Karpas-422 (cell line): ENCODE measurements at regions not wholly inside any gene's neighbourhood (a gene's known extent, or its start where the extent isn't known, plus 50 kb on each side); places are given as distances from the start of the nearest gene placed in this dataset.

Experiments used
- DNase-seq: peaks from one replicate; pipeline ENCODE4 v3.0.0-alpha.2; 2015
- H2AFZ ChIP-seq: fragments of 200-600 bp; sonication (generic); 2 replicates; pipeline ENCODE4 v1.6.1; 2014; ENCODE audit warnings: antibody characterized with exemption, low read length, mixed read lengths
- H3K27ac ChIP-seq: fragments of 200-600 bp; sonication (generic); 2 replicates; pipeline ENCODE4 v1.5.1; 2014; ENCODE audit warnings: mild to moderate bottlenecking, low read length, moderate library complexity
- H3K27me3 ChIP-seq: fragments of 200-600 bp; sonication (generic); 2 replicates; pipeline ENCODE4 v1.6.1; 2014; ENCODE audit warnings: low read length, mixed read lengths
- H3K36me3 ChIP-seq: fragments of 200-600 bp; sonication (generic); 2 replicates; pipeline ENCODE4 v1.6.1; 2014; ENCODE audit warnings: low read length, mixed read lengths; ENCODE audit not compliant: insufficient read depth
- H3K4me1 ChIP-seq: fragments of 200-600 bp; sonication (generic); 2 replicates; pipeline ENCODE4 v1.6.1; 2014; ENCODE audit warnings: mild to moderate bottlenecking, low read length, mixed read lengths
- H3K4me2 ChIP-seq: fragments of 200-600 bp; sonication (generic); 2 replicates; pipeline ENCODE4 v1.6.1; 2014; ENCODE audit warnings: low read length, low read depth, mild to moderate bottlenecking; ENCODE audit not compliant: poor library complexity, severe bottlenecking
- H3K4me3 ChIP-seq: fragments of 200-600 bp; sonication (generic); 2 replicates; pipeline ENCODE4 v1.5.1; 2014; ENCODE audit warnings: mild to moderate bottlenecking, antibody characterized with exemption, low read length, mixed read lengths
- H3K79me2 ChIP-seq: fragments of 200-600 bp; sonication (generic); 2 replicates; pipeline ENCODE4 v1.6.1; 2014; ENCODE audit warnings: mild to moderate bottlenecking, low read length, mixed read lengths
- H3K9ac ChIP-seq: fragments of 200-600 bp; sonication (generic); 2 replicates; pipeline ENCODE4 v1.6.0; 2014; ENCODE audit warnings: low read length
- H3K9me2 ChIP-seq: fragments of 200-600 bp; sonication (generic), shearing (Covaris generic); replicated peaks from 2 replicates; pipeline ENCODE4 v1.6.0; 2014; ENCODE audit warnings: mild to moderate bottlenecking, low read length, moderate library complexity; ENCODE audit not compliant: insufficient read depth
- H3K9me3 ChIP-seq: fragments of 300-700, 200-600 bp; sonication (generic); 2 replicates; pipeline ENCODE4 v1.6.1; 2014; ENCODE audit warnings: low read length, mixed read lengths
- H4K20me1 ChIP-seq: fragments of 200-600 bp; sonication (generic); 2 replicates; pipeline ENCODE4 v1.6.1; 2014; ENCODE audit warnings: mild to moderate bottlenecking, antibody characterized with exemption, low read length, low read depth; ENCODE audit not compliant: insufficient read depth

GRCh38 chr2:220123751-220124150, 496.3 kb downstream of the SLC4A3 start:
- Histone ChIP-seq H3K4me2 (no peak overlapping the region), H3K79me2 (no peaks in the 10 kb centered on the region), H3K4me1 (no peaks in the 10 kb centered on the region), H3K9me3 (no peaks in the 10 kb centered on the region), H2AFZ (no peak overlapping the region), H3K27ac (no peak overlapping the region), H3K27me3 (no peaks in the 10 kb centered on the region), H3K36me3 (no peaks in the 10 kb centered on the region), H3K9ac (no peak overlapping the region), H3K9me2 (no peaks in the 10 kb centered on the region), H4K20me1 (no peaks in the 10 kb centered on the region), H3K4me3 (no peak overlapping the region)
- no peak for DNase-seq

GRCh38 chr2:220125551-220125950, 498.1 kb downstream of the SLC4A3 start:
- no peak overlapping the region for H3K4me2 ChIP-seq
- DNase-seq: no peak
- no peaks in the 10 kb centered on the region for H3K9me2 ChIP-seq
- H3K27me3 ChIP-seq: no peaks in the 10 kb centered on the region
- H3K79me2 ChIP-seq: no peaks in the 10 kb centered on the region
- H3K9ac ChIP-seq: no peak overlapping the region
- H3K36me3 ChIP-seq: no peaks in the 10 kb centered on the region
- no peaks in the 10 kb centered on the region for H3K4me1 ChIP-seq
- H2AFZ ChIP-seq: no peak overlapping the region
- no peaks in the 10 kb centered on the region for H4K20me1 ChIP-seq
- no peaks in the 10 kb centered on the region for H3K9me3 ChIP-seq
- no peak overlapping the region for H3K4me3 ChIP-seq
- H3K27ac ChIP-seq: no peak overlapping the region

GRCh38 chr2:220127311-220127710, 499.9 kb downstream of the SLC4A3 start:
- H4K20me1 ChIP-seq: no peaks in the 10 kb centered on the region
- no peaks in the 10 kb centered on the region for H3K36me3 ChIP-seq
- H3K9me3 ChIP-seq: no peaks in the 10 kb centered on the region
- no peaks in the 10 kb centered on the region for H3K4me1 ChIP-seq
- H3K4me2 ChIP-seq: no peak overlapping the region
- no peak overlapping the region for H3K9ac ChIP-seq
- no peaks in the 10 kb centered on the region for H3K9me2 ChIP-seq
- no peaks in the 10 kb centered on the region for H3K79me2 ChIP-seq
- no peak overlapping the region for H3K4me3 ChIP-seq
- H2AFZ ChIP-seq: no peak overlapping the region
- no peak overlapping the region for H3K27ac ChIP-seq
- DNase-seq: no peak
- no peaks in the 10 kb centered on the region for H3K27me3 ChIP-seq

DNA sequence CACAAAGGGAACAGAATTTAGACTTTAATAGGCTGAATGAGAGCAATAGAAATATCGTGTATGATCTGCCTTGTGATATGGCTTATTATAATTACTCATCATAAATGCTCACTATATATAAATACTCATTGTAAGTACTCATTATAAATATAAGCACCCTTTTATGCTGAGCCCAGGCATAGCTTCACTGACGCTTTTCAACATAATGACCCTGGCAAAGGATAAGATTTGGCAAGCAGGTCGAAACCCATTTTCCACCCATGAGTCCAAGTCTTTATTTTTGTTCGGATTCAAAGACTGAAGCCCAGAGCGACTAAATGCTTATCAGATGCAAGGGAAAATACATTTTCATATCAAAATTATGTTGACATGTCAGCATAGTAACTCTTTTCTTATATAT, 500.4 kb downstream of the SLC4A3 start:
- no peaks in the 10 kb centered on the region for H3K9me3 ChIP-seq
- no peak overlapping the region for H2AFZ ChIP-seq
- H3K79me2 ChIP-seq: no peaks in the 10 kb centered on the region
- H3K27ac ChIP-seq: no peak overlapping the region
- H3K9ac ChIP-seq: no peak overlapping the region
- no peak overlapping the region for H3K4me3 ChIP-seq
- H3K27me3 ChIP-seq: no peaks in the 10 kb centered on the region
- no peak overlapping the region for H3K4me2 ChIP-seq
- no peaks in the 10 kb centered on the region for H3K9me2 ChIP-seq
- DNase-seq: no peak
- H3K36me3 ChIP-seq: no peaks in the 10 kb centered on the region
- H3K4me1 ChIP-seq: no peaks in the 10 kb centered on the region
- H4K20me1 ChIP-seq: no peaks in the 10 kb centered on the region

GRCh38 chr2:220129391-220129790, 502.0 kb downstream of the SLC4A3 start:
- no peaks in the 10 kb centered on the region for H3K27me3 ChIP-seq
- no peaks in the 10 kb centered on the region for H3K9me2 ChIP-seq
- H2AFZ ChIP-seq: no peak overlapping the region
- no peak overlapping the region for H3K9ac ChIP-seq
- no peaks in the 10 kb centered on the region for H4K20me1 ChIP-seq
- DNase-seq: no peak
- no peaks in the 10 kb centered on the region for H3K9me3 ChIP-seq
- H3K4me1 ChIP-seq: no peaks in the 10 kb centered on the region
- no peak overlapping the region for H3K27ac ChIP-seq
- H3K4me3 ChIP-seq: no peak overlapping the region
- H3K4me2 ChIP-seq: no peak overlapping the region
- no peaks in the 10 kb centered on the region for H3K79me2 ChIP-seq
- no peaks in the 10 kb centered on the region for H3K36me3 ChIP-seq

DNA sequence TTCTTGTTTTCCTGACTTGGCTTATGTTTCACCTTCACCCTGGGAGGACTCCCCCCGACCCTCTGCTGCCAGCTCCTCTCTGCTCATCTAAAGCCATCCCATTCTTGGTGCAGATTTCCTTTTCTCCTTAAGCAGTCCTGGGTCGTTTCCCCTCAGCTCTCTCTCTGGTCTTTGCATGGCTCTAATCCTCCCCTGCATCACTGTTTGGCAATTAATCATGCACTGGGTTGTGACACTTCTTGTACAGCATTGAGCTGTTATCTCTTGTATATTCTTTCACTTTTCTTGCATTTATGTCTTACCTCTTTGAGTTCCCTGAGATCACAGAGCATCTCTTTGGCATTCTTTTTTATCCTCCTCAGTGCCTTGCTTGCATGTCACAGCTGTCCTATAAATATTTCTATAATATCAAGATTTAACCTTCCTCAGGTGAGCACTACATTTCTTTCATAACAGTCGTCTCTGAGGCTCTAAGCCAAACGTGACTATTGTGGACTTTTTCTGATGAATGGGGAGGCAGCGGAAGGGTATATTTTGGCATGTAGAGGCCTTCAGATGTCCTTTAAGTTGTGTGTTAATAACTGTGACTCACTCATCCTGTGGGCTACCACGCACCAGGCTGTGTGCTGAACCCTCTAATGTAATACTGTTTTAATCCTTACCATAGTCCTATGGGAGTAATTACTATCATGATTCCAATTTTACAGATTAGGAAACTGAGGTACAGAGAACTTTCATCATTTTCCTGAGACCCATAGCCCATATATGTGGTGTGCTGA, 507.5 kb downstream of the SLC4A3 start:
- H3K9me3 ChIP-seq: no peaks in the 10 kb centered on the region
- H3K79me2 ChIP-seq: no peaks in the 10 kb centered on the region
- no peaks in the 10 kb centered on the region for H3K4me1 ChIP-seq
- no peaks in the 10 kb centered on the region for H3K36me3 ChIP-seq
- H2AFZ ChIP-seq: no peak overlapping the region
- no peaks in the 10 kb centered on the region for H3K27me3 ChIP-seq
- no peak overlapping the region for H3K4me3 ChIP-seq
- H3K9me2 ChIP-seq: no peaks in the 10 kb centered on the region
- no peaks in the 10 kb centered on the region for H4K20me1 ChIP-seq
- no peak overlapping the region for H3K9ac ChIP-seq
- H3K4me2 ChIP-seq: no peak overlapping the region
- no peak for DNase-seq
- H3K27ac ChIP-seq: no peak overlapping the region

GRCh38 chr2:220143336-220143735, 515.9 kb downstream of the SLC4A3 start:
- DNase-seq: no peak
- Histone ChIP-seq H3K9me3 (no peaks in the 10 kb centered on the region), H3K27ac (no peak overlapping the region), H3K36me3 (no peaks in the 10 kb centered on the region), H3K79me2 (no peaks in the 10 kb centered on the region), H3K27me3 (no peaks in the 10 kb centered on the region), H3K4me2 (no peak overlapping the region), H3K9me2 (no peaks in the 10 kb centered on the region), H3K9ac (no peak overlapping the region), H2AFZ (no peak overlapping the region), H4K20me1 (no peaks in the 10 kb centered on the region), H3K4me3 (no peak overlapping the region), H3K4me1 (no peaks in the 10 kb centered on the region)

DNA sequence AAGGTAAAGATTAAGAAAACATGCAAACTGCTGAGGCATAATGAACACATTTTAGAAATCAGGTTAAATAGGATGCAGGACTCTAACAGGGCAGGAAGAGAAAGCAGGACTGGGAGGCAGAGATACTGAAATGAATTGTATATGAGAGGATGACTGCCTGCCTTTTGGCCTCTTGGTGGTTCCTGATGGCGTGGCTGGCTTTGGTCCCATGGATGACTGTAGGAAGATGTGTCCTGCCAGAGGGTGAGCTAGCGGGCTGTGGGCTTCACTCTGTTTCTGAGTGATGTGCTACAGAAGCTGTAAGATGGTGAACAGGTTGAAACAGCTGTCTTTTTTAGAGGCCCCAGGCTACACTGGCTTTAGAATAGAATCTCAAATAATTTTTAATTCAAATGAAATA, 517.0 kb downstream of the SLC4A3 start:
- Histone ChIP-seq H3K4me3 (no peak overlapping the region), H3K27me3 (no peaks in the 10 kb centered on the region), H2AFZ (no peak overlapping the region), H4K20me1 (no peaks in the 10 kb centered on the region), H3K4me2 (no peak overlapping the region), H3K27ac (no peak overlapping the region), H3K4me1 (no peaks in the 10 kb centered on the region), H3K36me3 (no peaks in the 10 kb centered on the region), H3K9me2 (no peaks in the 10 kb centered on the region), H3K79me2 (no peaks in the 10 kb centered on the region), H3K9ac (no peak overlapping the region), H3K9me3 (no peaks in the 10 kb centered on the region)
- no peak for DNase-seq
